22Rv1 (cell line): ENCODE measurements at regions not wholly inside any gene's neighbourhood (a gene's known extent, or its start where the extent isn't known, plus 50 kb on each side); places are given as distances from the start of the nearest gene placed in this dataset.

Source experiments
- CTCF ChIP-seq: fragments of 450-650 bp; IDR thresholded peaks from 2 replicates; pipeline ENCODE4 v1.5.1; 2017; ENCODE audit warnings: mild to moderate bottlenecking
- ZFX ChIP-seq: fragments of 450-650 bp; IDR thresholded peaks from 2 replicates; pipeline ENCODE4 v1.6.1; 2017; ENCODE audit warnings: antibody characterized with exemption, borderline replicate concordance

- TF ChIP-seq CTCF (no peak), ZFX (no peak)
These were observed 98.0 kb downstream of the SLC25A46 start for GRCh38 chr5:110836851-110837250.
